Loucy (cell line): ENCODE measurements at regions not wholly inside any gene's neighbourhood (a gene's known extent, or its start where the extent isn't known, plus 50 kb on each side); places are given as distances from the start of the nearest gene placed in this dataset.

Experiments
- CTCF ChIP-seq: fragments of 200-600 bp; sonication (generic); conservative IDR thresholded peaks from 2 replicates; pipeline ENCODE4 v1.5.1; 2014; ENCODE audit warnings: mild to moderate bottlenecking, antibody characterized with exemption, low read length
- EZH2phosphoT487 ChIP-seq: fragments of 200-600 bp; IDR thresholded peaks from 2 replicates; pipeline ENCODE4 v1.6.1; 2018; ENCODE audit warnings: antibody characterized with exemption, mild to moderate bottlenecking, moderate library complexity, borderline replicate concordance

GRCh38 chr16:82361885-82362284, 191.9 kb upstream of the MPHOSPH6 start:
- TF ChIP-seq CTCF (no peak), EZH2phosphoT487 (no peak)
